Limb (tissue), 2 donors: ENCODE measurements at regions not wholly inside any gene's neighbourhood (a gene's known extent, or its start where the extent isn't known, plus 50 kb on each side); places are given as distances from the start of the nearest gene placed in this dataset.
"Not testable (repeated sequence)": the region's sequence is repeated elsewhere in the genome, so short reads cannot be mapped to it uniquely, and the experiment has no call there.

ENCODE experiments used
- DNase-seq, 2 donors: peaks; one replicate each; pipeline ENCODE4 v3.0.0-alpha.2; 2016; ENCODE audit errors: extremely low spot score in 2 of 2

DNA sequence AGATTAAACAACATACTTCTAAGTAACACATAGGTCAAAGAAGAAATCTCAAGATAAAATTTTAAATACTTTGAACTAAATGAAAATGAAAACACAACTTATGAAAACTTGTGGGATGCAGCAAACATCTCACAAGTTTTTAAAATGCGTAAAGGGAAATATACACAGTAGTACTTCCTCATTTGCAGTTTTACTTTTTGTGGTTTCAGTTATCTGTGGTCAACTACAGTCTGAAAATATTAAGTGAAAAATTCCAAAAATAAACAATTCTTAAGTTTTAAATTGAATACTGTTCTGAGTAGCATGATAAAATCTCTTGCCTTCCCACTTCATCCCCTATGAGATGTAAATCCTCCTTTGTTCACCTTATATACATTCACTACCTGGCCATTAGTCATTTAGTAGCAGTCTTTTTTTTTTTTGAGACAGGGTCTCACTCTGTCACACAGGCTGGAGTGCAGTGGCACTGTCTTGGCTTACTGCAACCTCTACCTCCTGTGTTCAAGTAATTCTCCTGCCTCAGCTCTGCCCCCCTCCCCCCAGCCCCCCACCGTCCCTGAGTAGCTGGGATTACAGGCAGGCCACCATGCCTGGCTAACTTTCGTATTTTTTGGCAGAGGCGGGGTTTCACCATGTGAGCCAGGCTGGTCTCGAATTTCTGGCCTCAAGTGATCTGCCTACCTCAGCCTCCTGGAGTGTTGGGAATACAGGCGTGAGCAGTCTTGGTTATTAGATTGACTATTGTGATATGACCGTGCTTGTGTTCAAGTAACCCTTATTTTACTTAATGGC lies 154.6 kb upstream of the AHI1 start:
- DNase-seq: no peak

DNA sequence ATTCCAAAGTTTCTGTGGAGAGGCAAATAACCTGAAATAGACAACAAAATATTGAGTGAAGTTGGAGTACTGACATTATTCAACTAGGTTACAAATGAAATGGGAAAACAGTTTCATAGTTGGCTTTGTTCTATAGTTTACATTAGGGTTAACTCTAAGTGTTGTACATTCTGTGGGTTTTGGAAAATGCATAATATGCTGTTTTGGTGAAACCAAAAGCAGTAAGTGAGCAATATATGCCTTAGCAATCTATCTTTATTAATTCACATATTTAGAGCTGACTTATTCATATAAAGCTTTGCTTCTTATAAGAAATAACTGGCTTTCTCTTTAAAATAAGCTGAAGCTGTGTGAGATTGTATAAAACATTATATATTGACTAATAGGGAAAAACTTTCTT lies 157.5 kb upstream of the AHI1 start:
- no peak for DNase-seq

- no peak for DNase-seq
Measured at GRCh38 chr6:135657207-135657606, 159.7 kb upstream of the AHI1 start.

GRCh38 chr6:135658481-135658880 lies 160.9 kb upstream of the AHI1 start:
- no peak for DNase-seq

GRCh38 chr6:135658916-135659315 lies 161.4 kb upstream of the AHI1 start:
- no peak for DNase-seq

- no peak for DNase-seq
Measured at GRCh38 chr6:135664527-135664926, 167.0 kb upstream of the AHI1 start.

DNA sequence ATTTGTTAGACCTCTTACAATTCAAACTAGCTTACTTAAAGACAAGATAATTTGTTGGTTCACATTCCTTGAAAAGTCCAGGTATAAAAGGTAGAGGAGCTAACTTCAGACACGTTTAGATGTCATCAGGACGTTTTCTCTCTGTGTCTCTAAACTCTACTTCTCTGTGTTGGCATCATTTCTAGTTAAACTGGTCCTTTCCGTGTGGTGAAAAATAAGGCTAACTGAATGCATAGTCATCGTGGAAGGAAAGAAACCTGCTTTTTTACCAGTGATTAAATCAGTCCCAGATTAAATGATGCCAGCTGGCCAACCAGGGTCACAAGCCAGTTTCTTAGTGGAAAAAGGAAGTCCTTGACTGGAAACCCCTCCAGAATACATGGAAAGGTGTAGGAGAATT lies 168.4 kb upstream of the AHI1 start:
- no peak for DNase-seq

DNA sequence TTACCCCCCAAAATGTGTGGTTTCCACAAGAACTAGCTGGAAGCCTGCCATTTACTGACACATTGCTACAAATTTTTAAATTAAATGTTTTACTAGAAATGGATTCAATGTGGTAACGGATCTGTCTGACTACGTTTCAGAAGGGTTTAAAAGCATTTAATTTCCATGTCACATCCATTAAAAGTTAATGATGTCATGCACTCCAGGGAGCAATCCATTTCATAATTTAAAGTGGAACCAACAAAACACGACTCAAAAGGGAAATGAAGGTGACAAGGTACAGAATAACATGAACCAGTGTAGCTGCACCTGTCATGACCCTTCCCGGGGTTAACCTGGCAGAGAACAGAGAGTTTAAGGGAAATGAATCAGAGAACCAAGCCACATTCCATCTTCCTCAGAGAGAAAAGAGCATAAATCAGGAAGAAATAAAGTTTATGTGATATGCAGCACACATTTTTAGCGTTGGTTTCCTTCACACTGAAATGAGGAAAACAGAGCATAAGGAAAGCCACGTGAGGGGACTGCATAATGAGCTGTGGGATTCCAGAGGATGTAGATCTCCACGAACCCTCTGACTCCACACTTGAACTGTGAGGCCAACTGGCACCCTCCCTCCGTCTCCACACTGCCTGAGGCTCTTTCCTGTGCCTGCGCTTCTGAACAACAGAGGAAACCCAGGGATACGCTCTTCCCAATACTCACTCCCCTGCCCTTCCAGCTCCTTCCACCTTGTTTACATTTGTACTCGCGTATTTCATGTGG lies 170.3 kb upstream of the AHI1 start:
- DNase-seq: peak; percentile 59 to 72

DNA sequence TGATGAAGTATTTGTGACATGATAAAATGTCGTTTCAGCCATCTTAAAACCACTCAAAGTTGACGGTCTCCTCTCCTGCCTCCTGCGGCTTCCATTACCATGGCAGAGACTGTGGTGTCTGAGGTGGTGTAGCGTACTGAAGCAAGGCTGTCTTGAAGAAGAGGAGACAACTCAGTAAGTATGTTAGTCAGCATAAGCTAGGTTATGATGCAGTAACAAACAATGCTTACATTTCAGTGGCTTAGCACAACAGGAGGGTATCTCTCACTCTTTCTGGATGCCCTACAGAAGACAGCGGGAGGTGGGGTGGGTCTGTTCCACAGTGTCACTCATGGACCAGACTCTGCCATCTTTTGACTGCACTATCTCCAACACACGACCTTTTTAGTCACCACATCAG lies 174.7 kb upstream of the AHI1 start:
- DNase-seq: no peak

- no peak for DNase-seq
Measured at GRCh38 chr6:135673501-135674309, 176.2 kb upstream of the AHI1 start.

DNA sequence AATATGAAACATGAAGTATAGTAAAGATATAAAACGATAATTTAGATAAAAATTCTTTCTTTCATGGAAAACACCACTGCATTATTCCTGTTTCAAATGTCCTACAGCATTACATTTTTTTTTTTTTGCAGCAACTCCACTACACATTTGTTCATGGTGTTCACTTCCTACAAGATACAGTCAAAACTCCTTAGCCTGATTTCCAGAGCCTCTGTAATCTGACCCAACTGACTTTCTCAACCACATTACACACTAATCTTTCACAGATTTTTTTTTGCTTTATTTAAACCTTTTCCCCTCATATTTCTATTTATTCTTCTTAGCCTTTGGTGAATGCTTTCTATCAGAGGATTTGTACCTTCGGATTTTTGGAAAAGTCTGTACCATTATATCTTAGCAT lies 176.5 kb upstream of the PDE7B start:
- no peak for DNase-seq

- DNase-seq: no peak
Measured at GRCh38 chr6:135675862-135676261, 175.6 kb upstream of the PDE7B start.

DNA sequence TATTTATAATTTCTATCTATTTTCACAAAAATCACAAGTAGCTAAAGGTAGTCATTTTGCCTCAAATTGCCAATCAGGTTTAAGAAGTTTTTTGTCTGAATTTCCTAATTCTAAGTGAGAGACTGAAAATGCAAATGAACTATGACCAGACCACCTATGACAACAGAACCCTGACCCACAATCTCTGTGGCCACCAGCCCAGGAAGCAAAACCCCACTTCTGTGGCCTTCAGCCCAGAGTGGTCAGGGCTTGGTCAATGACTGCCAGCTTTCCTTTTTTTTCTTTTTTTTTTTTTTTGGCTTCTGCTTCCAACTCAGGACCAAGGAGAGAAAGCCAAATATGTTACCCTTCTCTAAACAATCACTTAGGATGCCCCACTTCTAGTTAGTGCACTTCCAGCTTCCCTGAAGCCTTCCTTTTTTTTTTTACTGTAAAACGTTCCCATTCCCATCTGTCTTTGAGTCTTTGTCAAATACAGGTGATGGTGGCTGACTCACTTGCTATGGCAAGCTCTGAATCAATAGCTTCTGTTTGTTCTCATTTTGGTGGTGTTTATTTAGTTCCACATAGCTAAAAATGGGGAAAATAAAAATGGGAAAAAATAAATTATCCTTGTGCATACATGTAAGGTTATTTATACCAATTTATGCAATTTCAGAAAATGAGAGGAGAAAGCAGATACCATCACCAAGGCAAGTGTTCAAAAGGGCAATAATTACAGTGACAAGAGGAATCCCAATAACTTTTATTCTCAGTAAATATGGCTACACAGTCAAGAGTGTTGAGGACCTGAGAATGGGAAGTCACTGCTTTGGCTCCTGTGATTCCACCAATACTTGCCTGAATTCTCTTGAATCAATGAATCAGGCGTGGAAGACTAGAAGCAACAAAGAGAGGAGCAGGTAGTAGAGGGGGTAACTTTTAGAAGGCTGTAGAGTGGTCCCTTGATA lies 170.3 kb upstream of the PDE7B start:
- no peak for DNase-seq

DNA sequence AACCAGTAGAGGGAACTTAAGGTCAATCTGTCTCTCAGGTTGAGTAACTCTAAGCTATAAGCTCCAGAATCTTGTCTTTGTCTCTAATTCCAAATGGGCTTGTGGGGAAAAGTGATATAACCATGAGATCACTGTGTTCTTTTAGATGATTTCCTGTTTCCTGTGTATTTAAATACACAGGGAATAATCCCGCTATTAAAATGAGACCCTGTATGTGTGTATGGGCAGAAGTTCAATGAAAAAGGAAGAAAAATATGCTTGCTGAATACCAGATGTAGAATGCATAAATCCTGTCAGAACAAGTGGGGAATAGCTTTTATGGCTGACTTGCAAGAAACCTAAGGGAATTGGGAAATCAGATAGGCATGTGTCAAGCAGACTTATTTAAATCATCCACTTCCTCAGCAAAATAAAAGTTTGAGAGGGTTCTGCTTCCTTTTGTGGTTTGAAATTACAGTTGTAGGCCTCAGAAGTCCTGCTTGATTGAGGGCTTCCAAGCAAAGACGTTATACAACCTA lies 164.7 kb upstream of the PDE7B start:
- DNase-seq: peak in 1 of 2 donors; percentile 89

DNA sequence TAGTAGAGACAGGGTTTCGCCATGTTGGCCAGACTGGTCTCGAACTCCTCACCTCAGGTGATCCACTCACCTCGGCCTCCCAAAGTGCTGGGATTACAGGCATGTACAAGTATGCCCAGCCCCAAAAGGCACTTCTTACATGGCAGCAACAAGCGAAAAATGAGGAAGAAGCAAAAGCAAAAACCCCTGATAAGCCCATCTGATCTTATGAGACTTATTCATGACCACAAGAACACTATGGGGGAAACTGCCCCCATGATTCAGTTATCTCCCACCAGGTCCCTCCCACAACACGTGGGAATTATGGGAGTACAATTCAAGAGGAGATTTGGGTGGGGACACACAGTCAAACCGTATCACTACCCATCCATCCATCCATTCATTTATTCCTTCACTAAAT lies 163.0 kb upstream of the PDE7B start:
- DNase-seq: not testable (repeated sequence)

DNA sequence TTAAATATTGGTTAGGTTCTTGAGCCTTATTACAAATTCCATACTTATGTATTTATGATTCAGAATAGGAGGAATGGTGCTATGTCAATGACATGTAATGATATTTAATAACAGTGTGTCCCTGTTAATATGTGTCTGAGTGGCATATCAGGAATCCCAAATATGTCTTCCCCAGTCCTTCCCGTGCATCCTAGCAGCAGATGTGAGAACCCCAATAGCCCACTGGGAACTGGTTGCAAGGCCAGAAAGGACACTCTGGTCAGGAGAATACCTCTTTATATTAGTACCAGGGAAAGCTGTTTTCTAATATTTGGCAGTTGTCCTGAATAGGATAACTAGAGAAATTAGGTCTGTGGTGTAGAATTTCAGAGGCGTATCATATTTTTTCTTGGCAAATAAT lies 159.1 kb upstream of the PDE7B start:
- no peak for DNase-seq

- no peak for DNase-seq
Measured at GRCh38 chr6:135693811-135694370, 157.6 kb upstream of the PDE7B start.

GRCh38 chr6:135699705-135700104 lies 151.8 kb upstream of the PDE7B start:
- DNase-seq: no peak

- DNase-seq: no peak
Measured at GRCh38 chr6:135701426-135701825, 150.1 kb upstream of the PDE7B start.

DNA sequence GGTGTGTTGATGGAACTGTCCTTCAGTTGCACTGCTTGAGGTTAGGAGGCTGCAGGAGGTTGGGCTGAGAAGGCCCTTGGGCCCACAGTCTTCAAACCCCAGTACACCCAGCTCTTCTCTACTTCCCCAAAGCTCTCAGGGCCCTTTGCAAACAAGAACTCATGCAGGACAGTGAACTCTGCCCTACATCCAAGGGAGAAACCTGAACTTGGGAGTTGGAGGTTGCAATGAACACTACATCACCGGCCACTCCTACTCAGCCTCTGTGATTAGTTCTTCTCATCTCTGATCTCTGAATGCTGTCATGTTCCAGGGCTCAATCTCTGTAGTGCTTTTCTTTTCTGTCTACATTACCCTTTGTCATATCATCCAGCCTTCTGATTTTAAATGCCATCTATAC lies 148.5 kb upstream of the PDE7B start:
- DNase-seq: no peak
